ENCODE measurements at regions not wholly inside any gene's neighbourhood (a gene's known extent, or its start where the extent isn't known, plus 50 kb on each side); places are given as distances from the start of the nearest gene placed in this dataset.
A peak's percentile ranks its signal among the peaks of the same experiment; 100 is the strongest.

DNA sequence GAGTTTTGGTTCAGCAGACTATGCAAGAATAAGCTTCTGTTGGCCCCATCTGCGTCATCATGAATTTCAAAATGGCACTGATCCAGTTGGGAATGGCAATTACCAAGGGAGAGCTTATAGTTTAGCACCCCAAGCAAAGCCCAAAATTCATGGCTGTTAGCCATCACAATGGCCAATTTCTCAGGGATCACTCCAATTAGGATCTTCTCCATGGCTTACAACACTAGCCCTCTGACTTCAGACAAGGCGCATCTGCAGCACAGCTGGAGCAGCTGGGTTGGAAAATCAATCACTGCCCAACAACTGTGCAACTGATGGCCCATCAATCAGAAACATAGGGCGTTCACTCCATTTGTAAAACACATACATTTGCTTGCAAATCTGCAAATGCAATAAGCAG lies 273.6 kb downstream of the SRBD1 start:
- no peak for DNase-seq (ENCODE audit: low read depth)

GRCh38 chr2:45334205-45334604 lies 276.9 kb downstream of the SRBD1 start:
- no peak for DNase-seq (ENCODE audit: low read depth)

DNA sequence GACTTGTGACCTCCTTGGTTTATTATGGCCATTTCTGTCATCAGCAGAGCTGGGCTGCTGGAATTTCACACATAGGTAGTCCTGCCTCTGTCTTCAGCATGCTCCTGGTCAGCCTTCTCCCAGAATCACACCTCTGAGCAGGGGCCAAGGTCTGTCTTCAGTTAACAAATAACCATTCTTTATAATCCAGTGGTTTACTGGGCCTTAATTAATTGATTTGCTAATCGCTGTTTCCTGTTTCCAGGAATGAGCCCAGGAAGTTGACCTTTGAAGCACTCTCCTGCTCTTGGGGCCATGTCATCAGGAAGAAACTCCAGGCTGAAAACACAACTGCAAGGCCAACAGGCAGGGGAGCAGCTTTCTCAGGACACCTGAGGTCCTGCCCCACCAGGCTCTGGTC lies 278.5 kb downstream of the SRBD1 start:
- no peak for DNase-seq (ENCODE audit: low read depth)

DNA sequence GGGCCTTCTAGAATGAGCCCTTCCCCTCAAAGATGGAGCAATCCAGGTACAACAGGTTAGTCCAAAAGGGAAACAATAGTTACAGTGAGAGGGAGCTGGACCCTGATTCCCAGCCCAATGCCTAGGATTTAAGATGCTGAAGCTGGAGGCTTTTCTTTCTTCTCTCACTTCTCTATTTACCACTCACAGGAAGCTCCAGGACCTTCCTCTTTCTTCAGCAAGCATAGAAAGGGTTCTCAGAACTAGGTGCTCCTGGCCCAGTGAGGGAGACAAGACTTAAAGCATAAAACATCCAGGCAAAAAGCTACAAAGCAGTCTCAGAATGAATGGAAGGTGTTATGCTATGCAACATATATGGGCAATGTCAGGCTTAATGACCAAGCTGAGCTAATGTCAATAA lies 279.0 kb downstream of the SRBD1 start:
- DNase-seq (ENCODE audit: low read depth) = no peak

- no peak for DNase-seq (ENCODE audit: low read depth)
Measured at GRCh38 chr2:45331410-45331786, 279.7 kb downstream of the SRBD1 start.

DNA sequence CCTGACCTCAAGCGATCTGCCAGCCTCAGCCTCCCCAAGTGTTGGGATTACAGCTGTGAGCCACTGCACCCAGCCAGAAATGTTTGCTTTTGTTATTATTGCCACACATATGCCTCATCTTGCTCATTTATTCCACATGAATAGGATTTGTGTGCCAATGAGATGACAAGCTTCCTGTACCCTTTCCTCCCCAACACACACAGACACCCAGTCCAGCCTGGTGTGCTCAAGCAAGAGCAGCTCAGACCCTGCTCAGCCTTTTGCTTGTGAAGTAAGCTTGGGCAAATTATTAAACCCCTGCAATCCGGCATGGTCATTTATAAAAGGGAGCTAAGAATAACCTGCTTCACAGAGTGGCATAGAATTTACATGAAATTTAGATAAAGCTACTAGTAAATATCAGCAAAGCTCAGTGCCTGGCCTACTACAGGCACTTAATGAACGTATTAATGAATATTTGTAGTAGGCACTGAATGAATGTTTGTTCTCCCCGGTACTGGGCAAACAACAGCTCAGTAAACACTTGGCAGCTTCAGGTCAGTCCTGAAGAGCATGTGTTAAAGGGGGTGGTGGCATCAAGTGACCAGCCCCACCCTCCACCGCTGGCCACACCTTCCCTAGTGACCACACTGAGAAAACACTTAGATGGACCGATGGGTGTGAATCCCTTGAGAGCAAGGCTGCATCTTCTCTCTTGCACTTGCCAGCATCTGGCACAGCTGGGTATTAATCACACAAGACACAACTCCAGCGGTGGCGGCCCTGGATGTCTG lies 280.2 kb downstream of the SRBD1 start:
- DNase-seq (ENCODE audit: low read depth) = peak; percentile 47

DNA sequence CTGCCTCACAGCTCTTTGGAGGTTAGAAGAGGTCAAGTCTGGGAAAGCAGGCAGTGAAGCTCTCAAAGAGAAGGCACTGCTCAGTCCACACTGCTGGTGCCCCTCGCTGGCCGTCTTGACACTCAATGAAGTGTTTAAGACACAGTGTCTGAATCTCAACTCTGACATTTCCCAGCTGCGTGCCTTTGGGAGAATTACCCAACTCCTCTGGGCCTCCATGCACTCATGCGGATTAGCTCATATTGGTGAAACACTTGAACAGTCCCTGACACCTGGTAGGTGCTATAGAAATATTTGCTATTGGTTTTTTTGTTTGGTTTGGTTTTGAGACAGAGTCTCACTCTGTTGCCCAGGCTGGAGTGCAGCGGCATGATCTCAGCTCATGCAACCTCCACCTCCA lies 281.0 kb downstream of the SRBD1 start:
- DNase-seq (ENCODE audit: low read depth) = no peak

GRCh38 chr2:45329045-45329677 lies 281.9 kb downstream of the SRBD1 start:
- no peak for DNase-seq (ENCODE audit: low read depth)

DNA sequence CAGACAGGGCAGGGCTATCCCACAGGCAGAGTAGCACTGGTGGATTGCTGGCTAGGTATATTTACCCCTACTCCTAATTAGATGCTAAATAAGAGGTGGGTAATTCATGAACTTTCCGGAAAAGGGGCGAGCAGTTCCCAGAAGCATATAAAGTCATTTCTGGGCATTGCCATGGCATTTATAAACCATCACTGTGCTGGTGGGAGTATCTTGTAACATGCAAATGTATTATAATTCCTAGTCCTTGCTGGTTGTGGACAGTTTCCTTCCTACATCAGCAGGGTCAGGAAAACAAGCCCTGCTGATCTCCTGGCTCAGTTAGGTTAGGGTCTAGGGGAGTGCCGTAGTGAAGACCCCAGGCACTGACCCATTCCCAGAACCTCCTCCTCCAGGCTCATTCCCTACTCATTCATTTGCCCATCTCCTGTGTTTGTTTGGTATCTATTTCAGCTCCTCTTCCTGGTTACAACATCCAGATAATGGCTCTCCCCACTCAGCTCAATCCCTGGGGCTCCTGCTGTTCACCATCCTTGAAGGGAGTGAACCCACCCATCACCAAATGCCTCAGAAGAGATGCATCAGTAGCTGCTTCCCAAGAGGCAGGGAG lies 282.7 kb downstream of the SRBD1 start:
- no peak for DNase-seq (ENCODE audit: low read depth)

GRCh38 chr2:45323344-45323743 lies 287.7 kb downstream of the SRBD1 start:
- DNase-seq (ENCODE audit: low read depth) = no peak

DNA sequence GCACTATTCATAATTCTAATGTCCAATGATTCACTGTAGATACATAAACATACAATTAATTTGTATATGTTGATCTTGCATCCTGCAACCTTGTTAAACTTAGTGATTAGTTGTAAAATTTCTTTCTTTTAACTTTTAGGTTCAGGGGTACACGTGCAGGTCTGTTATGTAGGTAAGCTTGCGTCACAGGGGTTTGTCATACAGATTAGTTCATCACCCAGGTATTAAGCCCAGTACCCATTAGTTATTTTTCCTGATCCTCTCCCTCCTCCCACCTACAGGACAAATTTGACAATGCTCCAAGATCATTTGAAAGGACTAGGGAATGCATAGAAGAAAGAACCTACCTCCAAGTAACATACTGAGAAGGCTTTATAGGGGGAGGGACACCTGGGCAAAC lies 290.1 kb downstream of the SRBD1 start:
- no peak for DNase-seq (ENCODE audit: low read depth)

GRCh38 chr2:45319683-45320455 lies 291.2 kb downstream of the SRBD1 start:
- DNase-seq (ENCODE audit: low read depth) = no peak

DNA sequence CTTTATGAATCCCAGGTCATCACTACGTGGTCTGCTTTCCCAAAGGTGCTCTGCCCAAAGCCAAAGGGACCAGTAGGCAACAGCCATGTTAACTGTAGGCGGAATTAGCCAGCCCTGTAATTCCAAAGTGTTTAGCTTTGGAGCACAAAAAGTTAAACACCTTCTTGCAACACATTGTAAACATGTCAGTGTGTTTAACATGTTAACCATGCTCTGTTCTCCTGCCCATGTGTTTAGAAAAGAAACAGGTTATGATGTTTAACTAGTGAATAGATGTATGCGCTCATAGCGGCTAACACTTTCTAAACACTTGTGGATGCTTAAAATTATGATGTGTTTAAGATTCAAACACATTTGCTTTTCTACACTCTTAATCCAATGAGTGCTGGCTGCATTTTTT lies 292.4 kb downstream of the SRBD1 start:
- no peak for DNase-seq (ENCODE audit: low read depth)

GRCh38 chr2:45316576-45317338 lies 294.3 kb downstream of the SRBD1 start:
- DNase-seq (ENCODE audit: low read depth) = no peak

- DNase-seq (ENCODE audit: low read depth) = peak; percentile 91
Measured at GRCh38 chr2:45315861-45316260, 295.2 kb downstream of the SRBD1 start.

DNA sequence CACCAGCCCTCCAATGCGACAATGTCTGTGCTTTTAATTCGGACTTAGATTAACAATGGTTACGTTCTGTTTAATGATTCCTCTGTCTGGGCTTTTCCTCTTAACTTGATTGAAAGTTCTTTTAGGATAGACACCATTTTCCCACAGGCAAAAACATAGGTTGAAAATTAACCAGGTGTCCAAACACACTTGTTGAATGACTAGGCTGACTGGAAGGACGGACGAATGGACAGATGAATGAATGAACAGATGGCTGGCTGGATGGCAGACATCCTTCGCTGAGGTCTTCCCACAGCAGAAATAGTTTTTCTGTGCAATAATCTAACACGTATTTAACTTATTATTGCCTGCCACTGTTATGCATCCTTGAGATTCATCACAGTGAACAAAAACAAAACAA lies 298.8 kb downstream of the SRBD1 start:
- no peak for DNase-seq (ENCODE audit: low read depth)

DNA sequence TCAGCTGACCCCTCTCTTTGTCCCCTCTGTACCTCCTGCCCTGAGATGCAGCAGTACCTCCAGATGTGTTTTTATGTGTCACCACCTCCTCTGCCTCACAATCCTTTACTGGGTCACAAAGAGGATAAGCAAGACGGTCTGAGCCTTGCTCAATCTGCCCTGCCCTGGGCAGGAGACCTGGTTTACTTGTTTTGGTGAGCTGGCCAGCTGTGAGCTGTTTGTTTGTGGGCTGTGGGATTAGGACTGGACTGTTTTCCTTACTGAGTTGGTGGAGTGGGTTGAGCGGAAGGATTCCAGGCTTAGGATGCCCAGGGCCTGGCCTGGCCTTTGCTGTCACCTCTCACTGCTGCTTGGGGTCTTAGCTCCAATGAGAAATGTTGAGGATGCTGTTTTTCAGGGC lies 299.5 kb downstream of the SRBD1 start:
- DNase-seq (ENCODE audit: low read depth) = no peak

DNA sequence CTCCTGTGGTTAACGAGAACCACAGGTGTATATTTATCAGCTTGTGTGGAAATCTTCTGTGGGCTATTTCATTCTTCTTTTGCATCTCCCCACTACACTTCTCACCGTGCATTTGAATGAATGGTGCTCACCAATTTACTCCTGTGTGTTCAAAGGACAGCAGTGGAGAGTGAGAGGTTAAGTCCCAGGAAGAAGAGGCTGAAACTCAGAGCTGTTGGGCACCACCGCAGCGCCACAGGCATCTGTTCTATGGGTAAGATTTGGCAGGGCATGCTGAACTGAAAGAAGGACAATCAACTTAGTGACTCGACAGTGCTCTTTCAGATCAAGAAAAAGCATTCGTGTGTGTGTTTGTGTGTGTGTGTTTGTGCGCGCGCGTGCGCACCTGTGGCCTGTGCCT lies 297.9 kb upstream of the SIX2 start:
- no peak for DNase-seq (ENCODE audit: low read depth)

- DNase-seq (ENCODE audit: low read depth) = no peak
Measured at GRCh38 chr2:45305599-45305998, 296.3 kb upstream of the SIX2 start.

DNA sequence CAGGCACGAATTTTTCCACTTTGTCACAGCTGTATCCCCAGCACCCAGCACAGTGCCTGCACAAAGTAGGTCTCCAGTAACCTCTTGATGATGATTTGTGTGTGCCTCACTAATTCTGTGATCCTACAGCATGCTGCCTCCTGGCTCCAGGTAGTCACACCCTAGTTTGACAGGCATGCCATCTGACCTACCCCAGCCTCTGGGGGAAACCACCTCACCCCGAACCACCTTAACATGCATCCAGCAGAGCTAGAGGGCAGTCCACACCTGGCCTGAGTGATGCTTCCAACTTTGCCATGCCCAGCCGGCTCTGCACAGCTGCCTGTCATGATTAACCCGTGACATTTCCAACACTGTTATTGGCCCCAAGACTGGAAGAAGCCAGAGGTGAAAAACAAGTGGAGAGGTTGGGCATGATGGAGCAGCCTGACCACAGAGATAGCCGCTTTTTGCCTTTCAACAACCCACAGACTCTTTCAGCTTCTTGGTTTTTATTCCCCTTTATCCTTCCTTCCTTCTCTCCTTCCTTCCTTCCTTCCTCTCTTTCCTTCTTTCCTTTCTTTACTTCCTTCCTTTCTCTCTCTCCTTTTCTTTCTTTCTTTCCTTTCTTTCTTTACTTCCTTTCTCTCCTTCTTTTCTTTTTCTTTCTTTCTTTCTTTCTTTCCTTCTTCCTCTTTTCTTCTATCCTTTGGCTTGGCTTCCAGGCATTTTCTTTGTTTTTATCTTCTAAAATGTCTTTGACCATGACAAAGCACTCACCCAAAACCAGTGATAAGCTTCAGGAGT lies 294.4 kb upstream of the SIX2 start:
- no peak for DNase-seq (ENCODE audit: low read depth)

Data from stromal cell of bone marrow (primary cell).